GM12873 (cell line): ENCODE measurements at regions not wholly inside any gene's neighbourhood (a gene's known extent, or its start where the extent isn't known, plus 50 kb on each side); places are given as distances from the start of the nearest gene placed in this dataset.

Experiments
- TF ChIP-seq, protein P1 (sequence below): IDR thresholded peaks from 2 replicates; pipeline ENCODE4 v1.5.1; 2012; ENCODE audit warnings: low read depth, mild to moderate bottlenecking, moderate library complexity, low read length, control low read depth; ENCODE audit not compliant: insufficient read depth; ENCODE audit errors: missing control alignments

DNA sequence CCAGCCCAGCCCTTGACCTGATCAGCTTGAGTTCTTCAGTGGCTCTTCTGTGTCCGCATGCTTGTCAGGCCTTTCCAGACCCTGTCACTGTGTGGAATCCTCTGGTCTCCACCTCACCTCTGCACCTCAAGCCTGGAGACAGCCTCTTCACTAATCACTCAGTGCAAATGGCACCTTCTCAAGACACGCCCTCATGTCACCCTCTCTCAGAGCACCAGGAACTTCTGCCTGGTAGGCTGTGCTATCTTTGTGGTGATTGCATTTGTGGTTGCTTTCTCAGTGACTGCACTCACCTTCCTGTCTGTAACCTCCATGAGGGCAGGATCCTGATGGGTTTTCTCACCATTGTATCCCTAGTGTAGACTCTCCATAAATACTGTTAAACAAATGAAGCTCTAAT lies 435.2 kb upstream of the CDH4 start:
- TF ChIP-seq, protein P1, sequence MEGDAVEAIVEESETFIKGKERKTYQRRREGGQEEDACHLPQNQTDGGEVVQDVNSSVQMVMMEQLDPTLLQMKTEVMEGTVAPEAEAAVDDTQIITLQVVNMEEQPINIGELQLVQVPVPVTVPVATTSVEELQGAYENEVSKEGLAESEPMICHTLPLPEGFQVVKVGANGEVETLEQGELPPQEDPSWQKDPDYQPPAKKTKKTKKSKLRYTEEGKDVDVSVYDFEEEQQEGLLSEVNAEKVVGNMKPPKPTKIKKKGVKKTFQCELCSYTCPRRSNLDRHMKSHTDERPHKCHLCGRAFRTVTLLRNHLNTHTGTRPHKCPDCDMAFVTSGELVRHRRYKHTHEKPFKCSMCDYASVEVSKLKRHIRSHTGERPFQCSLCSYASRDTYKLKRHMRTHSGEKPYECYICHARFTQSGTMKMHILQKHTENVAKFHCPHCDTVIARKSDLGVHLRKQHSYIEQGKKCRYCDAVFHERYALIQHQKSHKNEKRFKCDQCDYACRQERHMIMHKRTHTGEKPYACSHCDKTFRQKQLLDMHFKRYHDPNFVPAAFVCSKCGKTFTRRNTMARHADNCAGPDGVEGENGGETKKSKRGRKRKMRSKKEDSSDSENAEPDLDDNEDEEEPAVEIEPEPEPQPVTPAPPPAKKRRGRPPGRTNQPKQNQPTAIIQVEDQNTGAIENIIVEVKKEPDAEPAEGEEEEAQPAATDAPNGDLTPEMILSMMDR, result no peak

DNA sequence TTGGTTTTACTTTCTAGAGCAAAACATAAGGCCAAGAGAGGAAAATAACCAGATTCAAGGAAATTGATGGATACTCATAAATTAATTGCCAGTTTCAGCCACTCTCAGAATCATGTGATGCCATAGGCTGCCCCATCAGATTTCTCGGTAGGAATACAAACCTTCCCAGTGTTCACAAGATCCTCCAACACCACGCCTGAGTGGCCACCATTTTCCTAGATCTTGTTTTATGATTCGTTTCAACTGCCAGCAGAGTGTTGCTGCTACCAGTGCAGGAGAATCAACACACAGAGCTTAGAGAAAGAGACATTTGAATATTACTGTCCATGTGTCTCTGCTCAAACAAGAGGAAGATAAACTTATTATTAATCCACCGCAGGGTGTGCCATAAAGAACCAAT lies 434.2 kb upstream of the CDH4 start:
- TF ChIP-seq, protein P1, result no peak

DNA sequence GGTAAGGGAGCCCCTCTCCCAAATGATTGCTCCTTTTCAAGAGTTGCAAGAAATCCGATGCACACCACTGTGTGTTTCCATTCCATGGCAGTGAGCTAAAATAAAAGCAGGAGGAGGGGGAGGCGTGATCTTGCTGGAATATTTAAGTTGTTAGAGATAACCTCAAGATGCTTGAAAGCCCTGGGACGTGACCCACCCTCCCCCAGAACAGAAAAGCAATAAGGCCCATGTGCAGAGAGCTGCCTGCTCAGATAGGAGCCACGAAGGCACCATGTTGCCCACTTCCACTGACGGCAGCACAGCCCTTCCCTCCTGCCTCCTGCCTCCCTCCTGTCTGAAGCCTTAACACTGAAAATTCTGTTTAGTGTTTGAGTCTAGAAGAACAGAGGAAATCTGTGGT lies 432.6 kb upstream of the CDH4 start:
- TF ChIP-seq, protein P1, result no peak

DNA sequence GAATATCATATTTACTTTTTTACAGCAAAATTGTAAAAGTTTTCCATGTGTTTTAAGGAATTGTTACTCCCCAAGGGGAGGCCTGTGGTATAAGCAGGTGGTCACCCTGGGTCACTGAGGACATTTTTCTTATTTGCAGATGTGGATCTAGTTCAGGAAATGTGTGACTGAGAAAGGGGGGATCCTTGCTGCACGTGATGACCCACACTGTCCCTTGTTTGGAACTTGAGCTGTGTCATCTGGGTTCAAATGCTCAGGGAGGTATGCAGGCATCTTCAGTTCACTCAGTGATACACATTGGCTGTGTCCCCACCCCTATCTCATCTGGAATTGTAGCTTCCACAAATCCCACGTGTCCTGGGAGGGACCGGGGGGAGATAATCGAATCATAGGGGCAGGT lies 431.9 kb upstream of the CDH4 start:
- TF ChIP-seq, protein P1, result no peak

DNA sequence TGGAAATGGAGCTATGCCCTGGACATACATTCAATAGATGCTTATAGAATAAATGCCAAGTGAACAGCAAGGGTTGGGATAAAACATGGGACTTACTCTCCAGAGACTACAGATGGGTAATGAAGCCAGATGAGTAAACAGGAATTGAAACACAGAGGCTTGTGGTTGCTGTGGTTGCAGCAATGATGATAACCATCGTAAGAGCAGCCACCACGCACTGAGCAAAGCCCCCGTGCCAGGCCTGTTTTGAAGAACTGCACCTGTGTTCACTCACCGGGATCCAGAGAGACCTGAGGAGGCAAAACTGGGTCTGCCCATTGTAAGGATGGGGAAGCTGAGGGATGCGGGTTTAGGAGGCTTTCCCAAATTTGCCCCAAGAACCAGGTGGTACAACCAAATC lies 431.1 kb upstream of the CDH4 start:
- TF ChIP-seq, protein P1, result no peak

DNA sequence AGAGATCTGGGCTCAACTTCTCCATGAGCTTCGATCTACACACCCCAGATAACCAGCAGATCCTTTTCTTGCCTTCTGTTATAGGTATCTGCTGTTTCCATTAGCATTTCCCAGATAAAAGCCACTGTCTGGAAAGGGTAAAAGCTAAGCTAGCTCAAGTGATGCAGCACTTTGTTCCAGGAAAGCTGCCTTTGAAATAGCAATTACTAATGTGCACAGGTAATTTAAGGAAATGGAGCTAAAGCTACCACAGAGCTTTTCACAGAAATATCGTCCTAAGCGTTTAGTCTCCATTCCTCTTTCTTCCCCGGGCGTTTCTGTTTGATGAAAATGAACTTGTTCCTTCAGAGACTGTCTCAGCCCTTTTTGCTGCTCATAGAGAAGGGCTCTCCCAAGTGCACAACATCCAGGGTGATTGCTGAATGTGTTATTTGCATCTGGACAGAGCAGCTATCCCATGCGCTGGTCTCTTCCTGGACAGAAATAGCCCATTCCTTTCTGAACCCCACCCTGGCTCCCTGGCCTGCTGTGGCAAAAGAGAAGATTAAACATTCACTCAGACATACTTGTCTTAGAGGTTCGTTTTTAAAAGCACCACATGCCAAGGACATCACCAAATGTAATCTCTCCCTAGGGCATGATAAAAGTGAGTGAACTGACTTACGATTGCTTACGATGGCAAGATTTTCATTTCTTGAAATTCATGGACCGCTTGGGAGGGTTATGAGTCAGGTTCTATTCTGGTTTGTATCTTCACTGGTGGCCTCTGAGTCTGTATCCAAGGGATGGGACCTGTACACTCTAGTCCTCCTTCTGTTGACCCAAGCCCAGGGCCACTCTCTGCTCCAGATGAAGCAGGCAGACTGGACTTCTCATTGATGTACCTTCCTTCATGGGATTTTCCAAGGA lies 429.1 kb upstream of the CDH4 start:
- TF ChIP-seq, protein P1, result no peak

DNA sequence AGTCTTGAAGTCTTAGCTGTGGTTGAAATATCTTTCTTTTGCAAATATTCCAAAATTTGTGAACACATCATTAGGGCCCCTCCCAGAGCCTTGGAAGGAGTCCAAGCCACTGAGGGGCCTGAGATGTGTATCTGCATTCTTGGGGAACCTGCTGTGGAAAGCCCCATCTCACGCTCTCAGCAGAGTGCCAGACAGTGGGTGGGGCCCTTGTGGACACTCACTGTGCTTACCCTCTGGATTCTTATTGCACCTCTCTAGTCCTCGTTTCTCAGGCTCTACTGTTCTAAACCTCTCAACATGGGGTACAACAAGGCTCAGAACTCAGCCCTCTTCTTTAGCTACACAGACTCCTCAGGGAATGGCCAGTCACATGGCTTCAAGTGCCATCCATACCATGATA lies 416.2 kb upstream of the CDH4 start:
- TF ChIP-seq, protein P1, result no peak
